Loucy (cell line): ENCODE measurements at regions not wholly inside any gene's neighbourhood (a gene's known extent, or its start where the extent isn't known, plus 50 kb on each side); places are given as distances from the start of the nearest gene placed in this dataset.

Experiments used
- EZH2phosphoT487 ChIP-seq: fragments of 200-600 bp; IDR thresholded peaks from 2 replicates; pipeline ENCODE4 v1.6.1; 2018; ENCODE audit warnings: antibody characterized with exemption, mild to moderate bottlenecking, moderate library complexity, borderline replicate concordance
- TF ChIP-seq, protein P1 (sequence below): fragments of 200-600 bp; sonication (generic); conservative IDR thresholded peaks from 2 replicates; pipeline ENCODE4 v1.5.1; 2014; ENCODE audit warnings: mild to moderate bottlenecking, antibody characterized with exemption, low read length

- TF ChIP-seq, protein P1, sequence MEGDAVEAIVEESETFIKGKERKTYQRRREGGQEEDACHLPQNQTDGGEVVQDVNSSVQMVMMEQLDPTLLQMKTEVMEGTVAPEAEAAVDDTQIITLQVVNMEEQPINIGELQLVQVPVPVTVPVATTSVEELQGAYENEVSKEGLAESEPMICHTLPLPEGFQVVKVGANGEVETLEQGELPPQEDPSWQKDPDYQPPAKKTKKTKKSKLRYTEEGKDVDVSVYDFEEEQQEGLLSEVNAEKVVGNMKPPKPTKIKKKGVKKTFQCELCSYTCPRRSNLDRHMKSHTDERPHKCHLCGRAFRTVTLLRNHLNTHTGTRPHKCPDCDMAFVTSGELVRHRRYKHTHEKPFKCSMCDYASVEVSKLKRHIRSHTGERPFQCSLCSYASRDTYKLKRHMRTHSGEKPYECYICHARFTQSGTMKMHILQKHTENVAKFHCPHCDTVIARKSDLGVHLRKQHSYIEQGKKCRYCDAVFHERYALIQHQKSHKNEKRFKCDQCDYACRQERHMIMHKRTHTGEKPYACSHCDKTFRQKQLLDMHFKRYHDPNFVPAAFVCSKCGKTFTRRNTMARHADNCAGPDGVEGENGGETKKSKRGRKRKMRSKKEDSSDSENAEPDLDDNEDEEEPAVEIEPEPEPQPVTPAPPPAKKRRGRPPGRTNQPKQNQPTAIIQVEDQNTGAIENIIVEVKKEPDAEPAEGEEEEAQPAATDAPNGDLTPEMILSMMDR = no peak
- TF ChIP-seq EZH2phosphoT487 = no peak
These were observed 1410.4 kb downstream of the EPHA7 start for GRCh38 chr6:92008757-92009502.
